ENCODE measurements at regions not wholly inside any gene's neighbourhood (a gene's known extent, or its start where the extent isn't known, plus 50 kb on each side); places are given as distances from the start of the nearest gene placed in this dataset.

- Histone ChIP-seq H3K9me3 (ENCODE audit: control insufficient read depth, low read length) (peaks cover 1% of the 10 kb centered on the region), H3K27me3 (ENCODE audit: control insufficient read depth in 1 of 2, insufficient read depth in 2 of 2, low read length in 1 of 2) (no peaks in the 10 kb centered on the region), H3K27ac (ENCODE audit: low read depth in 1 of 2, low read length in 2 of 2) (no peak overlapping the region), H3K36me3 (ENCODE audit: control insufficient read depth in 1 of 2, insufficient read depth in 2 of 2, low read length in 1 of 2) (no peaks in the 10 kb centered on the region), H3K4me1 (ENCODE audit: control insufficient read depth in 1 of 2, insufficient read depth in 2 of 2, low read length in 2 of 2) (no peaks in the 10 kb centered on the region), H3K4me3 (ENCODE audit: low read length in 2 of 2) (no peak overlapping the region)
- 96% methylated on average over 1 of the region's 1 CpG for WGBS, 2 donors
- intact Hi-C loops (cut with DNase I): no loop called here
- DNase-seq: no peak
- no peak for ATAC-seq (ENCODE audit: low FRiP score)
Observed at GRCh38 chr1:213484758-213485157, 433.7 kb downstream of the RPS6KC1 start.

GRCh38 chr1:213486488-213486887 lies 435.4 kb downstream of the RPS6KC1 start:
- no peaks in the 10 kb centered on the region for H3K36me3 ChIP-seq (ENCODE audit: control insufficient read depth in 1 of 2, insufficient read depth in 2 of 2, low read length in 1 of 2)
- H3K4me3 ChIP-seq (ENCODE audit: low read length in 2 of 2): no peak overlapping the region
- no peaks in the 10 kb centered on the region for H3K27me3 ChIP-seq (ENCODE audit: control insufficient read depth in 1 of 2, insufficient read depth in 2 of 2, low read length in 1 of 2)
- H3K4me1 ChIP-seq (ENCODE audit: control insufficient read depth in 1 of 2, insufficient read depth in 2 of 2, low read length in 2 of 2): no peaks in the 10 kb centered on the region
- no peak for DNase-seq
- intact Hi-C loops (cut with DNase I): no loop called here
- WGBS, 2 donors: 62 to 82% methylated on average over 3 of the region's 3 CpGs
- peaks cover 1% of the 10 kb centered on the region for H3K9me3 ChIP-seq (ENCODE audit: control insufficient read depth, low read length)
- ATAC-seq (ENCODE audit: low FRiP score): no peak
- no peak overlapping the region for H3K27ac ChIP-seq (ENCODE audit: low read depth in 1 of 2, low read length in 2 of 2)

- Histone ChIP-seq H3K27ac (ENCODE audit: low read depth in 1 of 2, low read length in 2 of 2) (no peak overlapping the region), H3K4me1 (ENCODE audit: control insufficient read depth in 1 of 2, insufficient read depth in 2 of 2, low read length in 2 of 2) (no peaks in the 10 kb centered on the region), H3K9me3 (ENCODE audit: control insufficient read depth, low read length) (no peaks in the 10 kb centered on the region), H3K27me3 (ENCODE audit: control insufficient read depth in 1 of 2, insufficient read depth in 2 of 2, low read length in 1 of 2) (peaks cover 0 to 2% of the 10 kb centered on the region in 2 donors), H3K4me3 (ENCODE audit: low read length in 2 of 2) (no peak overlapping the region), H3K36me3 (ENCODE audit: control insufficient read depth in 1 of 2, insufficient read depth in 2 of 2, low read length in 1 of 2) (no peaks in the 10 kb centered on the region)
- intact Hi-C loops (cut with DNase I): no loop called here
- WGBS, 2 donors: 89 to 90% methylated on average over 5 of the region's 5 CpGs
- ATAC-seq (ENCODE audit: low FRiP score): no peak
- no peak for DNase-seq
Observed at GRCh38 chr1:213491468-213491867, 440.4 kb downstream of the RPS6KC1 start.

- no peaks in the 10 kb centered on the region for H3K4me1 ChIP-seq (ENCODE audit: control insufficient read depth in 1 of 2, insufficient read depth in 2 of 2, low read length in 2 of 2)
- 68 to 71% methylated on average over 21 of the region's 21 CpGs for whole genome bisulfite sequencing, 2 donors
- peaks cover 0 to 2% of the 10 kb centered on the region in 2 donors for H3K27me3 ChIP-seq (ENCODE audit: control insufficient read depth in 1 of 2, insufficient read depth in 2 of 2, low read length in 1 of 2)
- H3K4me3 ChIP-seq (ENCODE audit: low read length in 2 of 2): no peak overlapping the region
- DNase-seq (no peak), ATAC-seq (ENCODE audit: low FRiP score) (no peak)
- H3K36me3 ChIP-seq (ENCODE audit: control insufficient read depth in 1 of 2, insufficient read depth in 2 of 2, low read length in 1 of 2): no peaks in the 10 kb centered on the region
- intact Hi-C loops (cut with DNase I): no loop called here
- no peaks in the 10 kb centered on the region for H3K9me3 ChIP-seq (ENCODE audit: control insufficient read depth, low read length)
- no peak overlapping the region for H3K27ac ChIP-seq (ENCODE audit: low read depth in 1 of 2, low read length in 2 of 2)
Observed at GRCh38 chr1:213492161-213493041, 441.4 kb downstream of the RPS6KC1 start.

- DNase-seq (no peak), ATAC-seq (ENCODE audit: low FRiP score) (no peak)
- H3K27me3 ChIP-seq (ENCODE audit: control insufficient read depth in 1 of 2, insufficient read depth in 2 of 2, low read length in 1 of 2): no peaks in the 10 kb centered on the region
- H3K4me1 ChIP-seq (ENCODE audit: control insufficient read depth in 1 of 2, insufficient read depth in 2 of 2, low read length in 2 of 2): no peaks in the 10 kb centered on the region
- intact Hi-C loops (cut with DNase I): no loop called here
- H3K36me3 ChIP-seq (ENCODE audit: control insufficient read depth in 1 of 2, insufficient read depth in 2 of 2, low read length in 1 of 2): no peaks in the 10 kb centered on the region
- no peaks in the 10 kb centered on the region for H3K9me3 ChIP-seq (ENCODE audit: control insufficient read depth, low read length)
- H3K27ac ChIP-seq (ENCODE audit: low read depth in 1 of 2, low read length in 2 of 2): no peak overlapping the region
- WGBS, 2 donors: 95 to 96% methylated on average over 4 of the region's 4 CpGs
- H3K4me3 ChIP-seq (ENCODE audit: low read length in 2 of 2): no peak overlapping the region
Observed at GRCh38 chr1:213499444-213499843, 448.4 kb downstream of the RPS6KC1 start.

DNA sequence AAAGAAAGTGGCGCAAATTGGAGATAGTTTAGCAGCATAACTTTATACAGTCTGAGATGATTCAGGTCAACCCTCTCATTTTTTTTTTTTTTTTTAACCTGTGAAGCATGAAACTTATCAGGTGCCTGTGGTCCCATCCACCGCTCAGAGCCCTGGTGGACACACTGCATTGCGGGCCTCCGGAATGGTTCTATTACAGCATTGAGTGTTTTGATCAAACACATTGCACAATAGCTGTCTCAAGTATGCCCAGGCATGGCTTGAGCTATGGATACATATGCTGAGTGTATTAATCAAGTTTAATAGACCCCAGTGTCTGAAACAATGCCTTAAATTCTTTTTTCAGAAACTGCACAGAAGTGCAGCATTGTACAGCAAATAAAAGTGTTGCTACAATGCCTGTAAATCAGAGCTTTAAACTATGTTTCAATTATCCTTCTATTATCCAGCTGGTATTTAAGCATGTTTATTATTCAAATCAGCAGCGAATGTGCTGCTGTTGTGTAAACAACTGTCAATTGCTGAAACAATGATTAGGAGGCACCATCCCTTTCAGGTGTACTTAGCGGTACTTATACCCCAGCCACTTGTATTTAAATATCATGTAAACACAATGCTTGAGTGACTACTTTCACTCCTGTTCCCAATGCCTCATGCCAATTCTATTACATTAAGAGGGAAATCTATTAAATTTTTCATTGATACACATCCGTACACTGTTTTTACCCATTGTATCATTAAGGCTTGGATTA lies 456.6 kb downstream of the RPS6KC1 start:
- 71 to 75% methylated on average over 7 of the region's 7 CpGs for WGBS, 2 donors
- H3K27ac ChIP-seq (ENCODE audit: low read depth in 1 of 2, low read length in 2 of 2): no peak overlapping the region
- no peaks in the 10 kb centered on the region for H3K4me1 ChIP-seq (ENCODE audit: control insufficient read depth in 1 of 2, insufficient read depth in 2 of 2, low read length in 2 of 2)
- H3K27me3 ChIP-seq (ENCODE audit: control insufficient read depth in 1 of 2, insufficient read depth in 2 of 2, low read length in 1 of 2): no peaks in the 10 kb centered on the region
- ATAC-seq (ENCODE audit: low FRiP score) (no peak), DNase-seq (no peak)
- H3K4me3 ChIP-seq (ENCODE audit: low read length in 2 of 2): no peak overlapping the region
- intact Hi-C loops (cut with DNase I): loop anchor here in 1 of 2 donors (10.0 kb wide), 1 partner anchor 103 kb away; no protein-coding TSS in a partner anchor
- H3K9me3 ChIP-seq (ENCODE audit: control insufficient read depth, low read length): no peaks in the 10 kb centered on the region
- H3K36me3 ChIP-seq (ENCODE audit: control insufficient read depth in 1 of 2, insufficient read depth in 2 of 2, low read length in 1 of 2): no peaks in the 10 kb centered on the region

DNA sequence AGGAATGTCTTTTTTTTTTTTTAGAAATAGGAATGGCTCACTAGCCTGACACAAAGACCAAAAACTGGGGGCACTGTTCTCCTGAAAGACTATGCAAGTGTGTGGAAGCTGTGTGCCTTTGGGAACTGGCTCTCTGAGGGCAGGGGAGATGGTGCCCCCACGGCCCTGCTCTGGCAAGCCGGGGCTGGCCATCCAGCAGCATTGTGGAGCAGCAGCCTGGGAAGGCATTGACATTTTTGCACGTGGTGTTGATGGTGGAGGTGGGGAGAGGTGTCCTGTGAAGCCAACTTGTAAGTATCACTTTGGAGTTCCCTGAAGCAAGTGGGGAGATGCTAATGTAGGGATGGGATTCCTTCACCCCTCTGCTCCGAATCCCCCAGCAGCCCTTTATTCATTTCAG lies 460.1 kb downstream of the RPS6KC1 start:
- WGBS, 2 donors: 51 to 55% methylated on average over 4 of the region's 4 CpGs
- ATAC-seq (ENCODE audit: low FRiP score): no peak
- intact Hi-C loops (cut with DNase I): no loop called here
- Histone ChIP-seq H3K36me3 (ENCODE audit: control insufficient read depth in 1 of 2, insufficient read depth in 2 of 2, low read length in 1 of 2) (no peaks in the 10 kb centered on the region), H3K4me3 (ENCODE audit: low read length in 2 of 2) (no peak overlapping the region), H3K4me1 (ENCODE audit: control insufficient read depth in 1 of 2, insufficient read depth in 2 of 2, low read length in 2 of 2) (no peaks in the 10 kb centered on the region), H3K27me3 (ENCODE audit: control insufficient read depth in 1 of 2, insufficient read depth in 2 of 2, low read length in 1 of 2) (no peaks in the 10 kb centered on the region), H3K27ac (ENCODE audit: low read depth in 1 of 2, low read length in 2 of 2) (no peak overlapping the region), H3K9me3 (ENCODE audit: control insufficient read depth, low read length) (no peaks in the 10 kb centered on the region)
- DNase-seq: no peak

DNA sequence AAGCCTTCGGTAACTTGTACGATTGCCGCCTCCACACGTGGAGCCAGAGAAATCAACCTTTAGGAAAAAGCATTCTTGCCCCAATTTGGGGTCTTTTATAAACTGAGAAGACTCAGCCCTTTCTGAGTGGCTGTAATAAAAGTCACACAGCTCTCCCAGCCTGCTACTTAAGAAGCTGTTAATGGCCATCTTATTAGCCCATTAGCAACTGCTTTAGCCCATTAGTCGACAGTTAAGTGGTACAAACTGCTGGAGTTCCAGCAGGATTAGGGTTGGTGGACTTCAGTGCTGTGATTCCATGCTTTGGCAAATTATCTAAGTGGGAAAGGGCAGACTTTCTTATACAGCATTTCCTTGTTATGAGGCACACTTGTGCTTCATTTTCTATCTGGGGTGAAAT lies 461.3 kb downstream of the RPS6KC1 start:
- Histone ChIP-seq H3K9me3 (ENCODE audit: control insufficient read depth, low read length) (no peaks in the 10 kb centered on the region), H3K4me3 (ENCODE audit: low read length in 2 of 2) (no peak overlapping the region), H3K27ac (ENCODE audit: low read depth in 1 of 2, low read length in 2 of 2) (no peak overlapping the region), H3K36me3 (ENCODE audit: control insufficient read depth in 1 of 2, insufficient read depth in 2 of 2, low read length in 1 of 2) (no peaks in the 10 kb centered on the region), H3K27me3 (ENCODE audit: control insufficient read depth in 1 of 2, insufficient read depth in 2 of 2, low read length in 1 of 2) (no peaks in the 10 kb centered on the region), H3K4me1 (ENCODE audit: control insufficient read depth in 1 of 2, insufficient read depth in 2 of 2, low read length in 2 of 2) (no peaks in the 10 kb centered on the region)
- intact Hi-C loops (cut with DNase I): no loop called here
- 58 to 74% methylated on average over 5 of the region's 5 CpGs for WGBS, 2 donors
- ATAC-seq (ENCODE audit: low FRiP score) (no peak), DNase-seq (no peak)

DNA sequence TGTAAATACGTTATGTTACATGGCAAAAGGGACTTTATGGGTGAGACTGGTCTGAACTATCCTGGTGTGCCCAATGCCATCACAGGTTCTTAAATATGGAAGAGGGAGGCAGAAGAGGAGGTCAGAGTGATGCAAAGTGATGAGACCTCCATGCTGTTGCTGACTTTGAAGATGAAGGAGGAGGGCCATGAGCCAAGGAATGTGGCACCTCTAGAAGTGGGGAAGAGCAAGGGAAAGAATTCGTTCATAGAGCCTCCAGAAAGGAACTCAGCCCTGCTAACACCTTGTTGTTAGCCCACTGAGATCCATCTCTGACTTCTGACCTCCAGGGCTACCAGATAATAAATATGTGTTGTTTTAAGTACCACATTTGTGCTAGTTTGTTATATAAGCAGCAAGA lies 462.0 kb downstream of the RPS6KC1 start:
- Histone ChIP-seq H3K4me3 (ENCODE audit: low read length in 2 of 2) (no peak overlapping the region), H3K27ac (ENCODE audit: low read depth in 1 of 2, low read length in 2 of 2) (no peak overlapping the region), H3K4me1 (ENCODE audit: control insufficient read depth in 1 of 2, insufficient read depth in 2 of 2, low read length in 2 of 2) (no peaks in the 10 kb centered on the region), H3K36me3 (ENCODE audit: control insufficient read depth in 1 of 2, insufficient read depth in 2 of 2, low read length in 1 of 2) (no peaks in the 10 kb centered on the region), H3K27me3 (ENCODE audit: control insufficient read depth in 1 of 2, insufficient read depth in 2 of 2, low read length in 1 of 2) (no peaks in the 10 kb centered on the region), H3K9me3 (ENCODE audit: control insufficient read depth, low read length) (no peaks in the 10 kb centered on the region)
- ATAC-seq (ENCODE audit: low FRiP score) (no peak), DNase-seq (no peak)
- intact Hi-C loops (cut with DNase I): no loop called here
- 49 to 54% methylated on average over 2 of the region's 2 CpGs for WGBS, 2 donors
